H1 (cell line): ENCODE measurements at regions not wholly inside any gene's neighbourhood (a gene's known extent, or its start where the extent isn't known, plus 50 kb on each side); places are given as distances from the start of the nearest gene placed in this dataset.

Source experiments
- HDAC2 ChIP-seq, 2 experiments: fragments of 300-600 bp in 1 of 2; sonication (generic) in 1 of 2; IDR thresholded peaks; 2 replicates each; pipeline ENCODE4 v1.6.1; 2011 to 2012; ENCODE audit warnings: low read depth in 2 of 2, low read length in 2 of 2, mild to moderate bottlenecking in 2 of 2, moderate library complexity in 2 of 2, borderline replicate concordance in 1 of 2, inconsistent platforms in 1 of 2
- NRF1 ChIP-seq: IDR thresholded peaks from 2 replicates; pipeline ENCODE4 v1.6.1; 2011; ENCODE audit warnings: mild to moderate bottlenecking, low read depth, low read length, improper control_type of control experiment
- TAF1 ChIP-seq: IDR thresholded peaks from 2 replicates; pipeline ENCODE4 v1.6.1; 2011; ENCODE audit warnings: mild to moderate bottlenecking, low read depth, low read length
- TAF7 ChIP-seq: optimal IDR thresholded peaks from 2 replicates; pipeline ENCODE3; 2011; ENCODE audit warnings: low read depth, mild to moderate bottlenecking, inconsistent platforms, low read length, moderate library complexity, borderline replicate concordance

- TF ChIP-seq NRF1 (no peak), TAF1 (no peak), TAF7 (no peak), HDAC2 (IDR thresholded peaks at IDR 0.05; ENCODE audit: borderline replicate concordance in 1 of 2, low read depth in 2 of 2, low read length in 2 of 2) (no peak)
These were observed 167.6 kb downstream of the NDUFA10 start (continued) for GRCh38 chr2:239857591-239857990.
